SK-N-MC (cell line): ENCODE measurements at regions not wholly inside any gene's neighbourhood (a gene's known extent, or its start where the extent isn't known, plus 50 kb on each side); places are given as distances from the start of the nearest gene placed in this dataset.

Experiments used
- EZH2 ChIP-seq: fragments of 200-600 bp; sonication (generic); IDR thresholded peaks from one replicate; pipeline ENCODE4 v1.6.1; 2017; ENCODE audit warnings: antibody characterized with exemption
- FOXP2 ChIP-seq: optimal IDR thresholded peaks from 2 replicates; pipeline ENCODE3; 2011; ENCODE audit warnings: mild to moderate bottlenecking, moderate library complexity; ENCODE audit not compliant: insufficient read depth; ENCODE audit errors: extremely low read length, control extremely low read depth
- POLR2AphosphoS5 ChIP-seq: IDR thresholded peaks from 2 replicates; pipeline ENCODE4 v1.6.1; 2012; ENCODE audit warnings: mild to moderate bottlenecking, low read depth, low read length, borderline replicate concordance

GRCh38 chr3:187832202-187832601 is 86.9 kb upstream of the BCL6 start:
- TF ChIP-seq POLR2AphosphoS5, result no peak
- TF ChIP-seq EZH2, result no peak
- no peak for TF ChIP-seq FOXP2
